ENCODE measurements at regions not wholly inside any gene's neighbourhood (a gene's known extent, or its start where the extent isn't known, plus 50 kb on each side); places are given as distances from the start of the nearest gene placed in this dataset.

- Histone ChIP-seq H3K27ac (no peak overlapping the region), H3K36me3 (no peaks in the 10 kb centered on the region), H3K4me1 (peaks cover 0 to 4% (median 0%) of the 10 kb centered on the region in 12 donors), H3K9me3 (no peaks in the 10 kb centered on the region), H3K27me3 (no peaks in the 10 kb centered on the region), H3K4me3 (no peak overlapping the region)
- intact Hi-C loops (cut with DNase I): no loop called here
- 65 to 80% (median 76%) methylated on average over 2 of the region's 2 CpGs for WGBS, 4 donors
- no peak for DNase-seq
- no peak for TF ChIP-seq POLR2A (IDR thresholded peaks at IDR 0.05)
- TF ChIP-seq, protein P1, sequence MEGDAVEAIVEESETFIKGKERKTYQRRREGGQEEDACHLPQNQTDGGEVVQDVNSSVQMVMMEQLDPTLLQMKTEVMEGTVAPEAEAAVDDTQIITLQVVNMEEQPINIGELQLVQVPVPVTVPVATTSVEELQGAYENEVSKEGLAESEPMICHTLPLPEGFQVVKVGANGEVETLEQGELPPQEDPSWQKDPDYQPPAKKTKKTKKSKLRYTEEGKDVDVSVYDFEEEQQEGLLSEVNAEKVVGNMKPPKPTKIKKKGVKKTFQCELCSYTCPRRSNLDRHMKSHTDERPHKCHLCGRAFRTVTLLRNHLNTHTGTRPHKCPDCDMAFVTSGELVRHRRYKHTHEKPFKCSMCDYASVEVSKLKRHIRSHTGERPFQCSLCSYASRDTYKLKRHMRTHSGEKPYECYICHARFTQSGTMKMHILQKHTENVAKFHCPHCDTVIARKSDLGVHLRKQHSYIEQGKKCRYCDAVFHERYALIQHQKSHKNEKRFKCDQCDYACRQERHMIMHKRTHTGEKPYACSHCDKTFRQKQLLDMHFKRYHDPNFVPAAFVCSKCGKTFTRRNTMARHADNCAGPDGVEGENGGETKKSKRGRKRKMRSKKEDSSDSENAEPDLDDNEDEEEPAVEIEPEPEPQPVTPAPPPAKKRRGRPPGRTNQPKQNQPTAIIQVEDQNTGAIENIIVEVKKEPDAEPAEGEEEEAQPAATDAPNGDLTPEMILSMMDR (IDR thresholded peaks at IDR 0.05): no peak
- no peak for ATAC-seq
Observed at GRCh38 chr9:81473206-81473605, 216.1 kb downstream of the TLE1 start.

DNA sequence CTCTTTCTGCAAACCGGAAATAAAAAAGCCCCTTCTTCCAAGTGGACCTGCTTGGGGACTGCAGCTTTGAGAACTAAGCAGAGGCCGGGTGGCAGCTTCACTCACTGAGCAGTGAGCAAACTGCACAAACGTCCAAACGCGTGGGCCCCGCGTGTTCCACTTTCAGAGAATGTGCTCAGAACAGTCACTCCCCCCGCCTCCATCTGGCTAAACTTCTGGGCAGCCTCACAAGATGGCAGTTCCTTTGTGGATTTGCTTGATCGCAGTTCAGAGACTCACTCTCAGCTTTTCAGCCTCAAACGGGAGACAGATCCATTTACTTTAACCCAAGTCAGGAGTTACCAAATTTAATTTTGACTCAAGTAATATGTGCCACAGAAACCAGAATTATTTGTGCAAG is 216.6 kb downstream of the TLE1 start:
- intact Hi-C loops (cut with DNase I): no loop called here
- no peak for DNase-seq
- Histone ChIP-seq H3K4me3 (no peak overlapping the region), H3K27me3 (no peaks in the 10 kb centered on the region), H3K36me3 (no peaks in the 10 kb centered on the region), H3K9me3 (no peaks in the 10 kb centered on the region), H3K27ac (no peak overlapping the region), H3K4me1 (peaks cover 0 to 4% (median 0%) of the 10 kb centered on the region in 12 donors)
- ATAC-seq: no peak
- 85 to 94% (median 87%) methylated on average over 9 to 10 of the region's 10 CpGs for WGBS, 4 donors
- TF ChIP-seq, protein P1 (IDR thresholded peaks at IDR 0.05): no peak
- TF ChIP-seq POLR2A (IDR thresholded peaks at IDR 0.05): no peak

DNA sequence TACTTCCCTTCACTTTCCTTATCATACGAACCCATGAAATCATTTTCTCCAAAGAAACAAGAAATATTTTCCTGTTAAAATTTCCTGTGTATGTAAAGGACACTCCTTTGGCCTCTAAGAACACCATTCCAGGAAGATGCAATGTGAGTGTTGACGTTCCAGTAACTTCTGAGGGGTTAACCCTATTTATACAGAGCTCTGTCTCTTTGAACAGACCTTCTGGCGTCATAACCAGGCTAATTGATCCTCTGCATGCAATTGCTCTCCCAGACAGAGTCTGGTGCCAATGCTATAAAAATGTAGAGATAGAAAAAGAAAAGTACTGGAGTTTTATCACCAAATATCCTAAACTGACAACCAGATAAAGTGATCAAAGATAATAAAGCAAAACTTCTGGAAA is 218.5 kb downstream of the TLE1 start:
- Histone ChIP-seq H3K4me1 (peaks cover 0 to 2% (median 0%) of the 10 kb centered on the region in 12 donors), H3K4me3 (no peak overlapping the region), H3K27me3 (no peaks in the 10 kb centered on the region), H3K9me3 (no peaks in the 10 kb centered on the region), H3K36me3 (no peaks in the 10 kb centered on the region), H3K27ac (no peak overlapping the region)
- 44 to 62% (median 56%) methylated on average over 3 of the region's 3 CpGs for WGBS, 4 donors
- DNase-seq: no peak
- ATAC-seq: no peak
- TF ChIP-seq POLR2A (IDR thresholded peaks at IDR 0.05): no peak
- TF ChIP-seq, protein P1 (IDR thresholded peaks at IDR 0.05): no peak
- intact Hi-C loops (cut with DNase I): no loop called here

- peaks cover 0 to 10% (median 0%) of the 10 kb centered on the region in 12 donors for H3K4me1 ChIP-seq
- no peaks in the 10 kb centered on the region for H3K27me3 ChIP-seq
- no peaks in the 10 kb centered on the region for H3K36me3 ChIP-seq
- H3K27ac ChIP-seq: no peak overlapping the region
- DNase-seq (no peak), ATAC-seq (no peak)
- intact Hi-C loops (cut with DNase I): loop anchor here in 1 of 10 donors (5.0 kb wide), 1 partner anchor 219 kb away; the partner anchor contains the start of gene TLE1
- 61 to 79% (median 68%) methylated on average over 1 of the region's 1 CpG for WGBS, 4 donors
- no peak for TF ChIP-seq POLR2A (IDR thresholded peaks at IDR 0.05)
- TF ChIP-seq, protein P1 (IDR thresholded peaks at IDR 0.05): no peak
- no peak overlapping the region for H3K4me3 ChIP-seq
- no peaks in the 10 kb centered on the region for H3K9me3 ChIP-seq
Observed at GRCh38 chr9:81468084-81468595, 221.2 kb downstream of the TLE1 start.
